ENCODE measurements at regions not wholly inside any gene's neighbourhood (a gene's known extent, or its start where the extent isn't known, plus 50 kb on each side); places are given as distances from the start of the nearest gene placed in this dataset.

- no peak for TF ChIP-seq POLR2A (IDR thresholded peaks at IDR 0.05)
- TF ChIP-seq CTCF (IDR thresholded peaks at IDR 0.05): no peak
Measured at GRCh38 chr6:82458147-82458546, 94.5 kb downstream of the TPBG start.
